Astrocyte of the spinal cord (primary cell): ENCODE measurements at regions not wholly inside any gene's neighbourhood (a gene's known extent, or its start where the extent isn't known, plus 50 kb on each side); places are given as distances from the start of the nearest gene placed in this dataset.

Source experiments
- DNase-seq: peaks from one replicate; pipeline ENCODE4 v3.0.0; 2011; ENCODE audit warnings: low read depth, low spot score
- H3K4me3 ChIP-seq: 2 replicates; pipeline ENCODE4 v1.5.1; 2011; ENCODE audit warnings: low read depth, mild to moderate bottlenecking, low read length, moderate library complexity
- in situ Hi-C: cut with HindIII; loops from 2 replicates; pipeline ENCODE4 v1.10.0; 2017; ENCODE audit warnings: low sequenced_read_pairs
- TF ChIP-seq, protein P1 (sequence below): IDR thresholded peaks from 2 replicates; pipeline ENCODE4 v1.5.1; 2012; ENCODE audit warnings: low read depth, mild to moderate bottlenecking, low read length, inconsistent platforms

DNA sequence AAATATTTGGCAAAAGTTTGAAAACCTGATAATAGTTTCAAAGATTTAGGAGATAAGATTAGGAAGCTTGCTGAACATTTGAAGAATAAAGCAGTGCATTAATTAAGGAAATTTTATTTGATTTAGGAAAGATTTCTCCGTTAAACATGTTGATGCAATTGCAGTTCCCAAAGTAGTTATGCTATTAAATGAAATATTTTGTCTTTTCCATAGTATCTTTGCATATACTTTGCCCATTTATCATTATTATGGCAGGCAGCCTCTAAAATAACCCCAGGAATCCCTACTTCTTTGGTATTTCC is 136.5 kb downstream of the MREG start:
- H3K4me3 ChIP-seq: no peak overlapping the region
- DNase-seq: no peak
- TF ChIP-seq, protein P1, sequence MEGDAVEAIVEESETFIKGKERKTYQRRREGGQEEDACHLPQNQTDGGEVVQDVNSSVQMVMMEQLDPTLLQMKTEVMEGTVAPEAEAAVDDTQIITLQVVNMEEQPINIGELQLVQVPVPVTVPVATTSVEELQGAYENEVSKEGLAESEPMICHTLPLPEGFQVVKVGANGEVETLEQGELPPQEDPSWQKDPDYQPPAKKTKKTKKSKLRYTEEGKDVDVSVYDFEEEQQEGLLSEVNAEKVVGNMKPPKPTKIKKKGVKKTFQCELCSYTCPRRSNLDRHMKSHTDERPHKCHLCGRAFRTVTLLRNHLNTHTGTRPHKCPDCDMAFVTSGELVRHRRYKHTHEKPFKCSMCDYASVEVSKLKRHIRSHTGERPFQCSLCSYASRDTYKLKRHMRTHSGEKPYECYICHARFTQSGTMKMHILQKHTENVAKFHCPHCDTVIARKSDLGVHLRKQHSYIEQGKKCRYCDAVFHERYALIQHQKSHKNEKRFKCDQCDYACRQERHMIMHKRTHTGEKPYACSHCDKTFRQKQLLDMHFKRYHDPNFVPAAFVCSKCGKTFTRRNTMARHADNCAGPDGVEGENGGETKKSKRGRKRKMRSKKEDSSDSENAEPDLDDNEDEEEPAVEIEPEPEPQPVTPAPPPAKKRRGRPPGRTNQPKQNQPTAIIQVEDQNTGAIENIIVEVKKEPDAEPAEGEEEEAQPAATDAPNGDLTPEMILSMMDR: no peak
- in situ Hi-C loops: no loop called here

DNA sequence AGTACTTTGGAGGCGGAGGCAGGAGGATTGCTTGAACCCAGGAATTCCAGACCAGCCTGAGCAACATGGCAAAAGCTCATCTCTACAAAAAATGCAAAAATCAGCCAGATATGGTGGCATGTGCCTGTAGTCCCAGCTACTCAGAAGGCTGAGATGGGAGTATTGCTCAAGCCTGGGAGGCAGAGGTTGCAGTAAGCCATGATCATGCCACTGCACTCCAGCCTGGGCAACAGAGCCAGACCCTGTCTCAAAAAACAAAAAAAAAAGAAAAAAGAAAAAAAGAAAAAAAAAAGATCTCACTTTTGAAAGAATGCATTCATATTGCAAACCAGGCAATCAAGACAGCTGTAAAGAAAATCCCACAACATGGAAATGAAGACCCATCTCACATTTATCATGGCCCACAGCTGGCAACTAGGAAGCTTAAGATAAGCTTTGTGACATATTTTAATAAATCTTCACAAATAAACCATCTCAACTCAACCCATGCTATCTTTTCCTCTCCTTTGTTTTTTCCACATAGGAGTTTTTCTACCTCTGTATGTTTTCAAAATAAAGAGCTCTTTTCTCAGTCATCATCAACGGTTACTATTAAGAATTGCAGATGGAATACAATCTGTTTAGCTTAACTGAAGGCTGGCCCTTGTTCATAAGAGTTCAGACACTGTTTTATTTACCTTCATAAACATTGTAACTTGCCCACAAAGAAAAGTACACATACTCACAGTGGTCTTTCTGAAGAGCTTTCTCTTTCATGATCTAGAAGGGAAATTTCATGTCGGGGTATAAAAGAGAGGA is 137.0 kb downstream of the MREG start:
- in situ Hi-C loops: no loop called here
- no peak overlapping the region for H3K4me3 ChIP-seq
- TF ChIP-seq, protein P1: no peak
- DNase-seq: no peak

DNA sequence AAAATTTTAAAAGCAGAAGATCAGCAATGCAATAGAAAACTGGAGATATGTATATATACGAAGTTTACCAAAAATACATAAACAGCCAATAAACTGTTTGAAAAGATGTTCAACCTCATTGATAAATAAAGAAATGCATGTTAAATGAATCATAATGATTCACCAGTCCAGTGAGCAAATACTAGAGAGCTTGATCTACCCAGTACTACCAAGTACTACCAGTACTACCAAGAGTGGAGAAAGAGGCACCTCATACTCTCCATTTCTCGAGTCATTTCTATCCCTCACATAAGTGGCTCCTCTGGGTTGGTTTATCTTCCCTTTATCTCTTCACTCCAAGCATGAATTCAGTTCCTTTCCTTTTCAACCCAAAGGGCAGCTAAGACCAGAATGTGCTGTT is 138.9 kb downstream of the MREG start:
- in situ Hi-C loops: no loop called here
- TF ChIP-seq, protein P1: no peak

DNA sequence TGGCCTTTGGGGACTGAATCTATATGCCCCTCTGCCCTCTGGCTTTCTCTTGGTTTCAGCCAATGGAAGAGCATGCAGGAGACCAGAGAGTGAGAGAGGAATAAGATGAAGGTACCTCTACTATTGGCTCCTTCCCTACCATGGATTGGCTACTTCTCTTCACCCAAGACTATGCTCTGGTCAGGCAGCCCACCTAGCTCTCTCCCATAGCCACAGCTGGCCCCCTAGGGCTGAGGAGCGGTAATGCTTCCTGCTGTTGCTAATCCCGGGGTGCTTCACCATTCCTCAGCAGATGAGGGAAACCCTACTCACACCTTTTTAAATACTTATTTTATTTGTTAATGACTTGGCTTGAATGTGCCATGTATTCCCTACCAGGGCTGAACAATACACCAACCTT is 142.4 kb downstream of the MREG start:
- in situ Hi-C loops: no loop called here
- no peak overlapping the region for H3K4me3 ChIP-seq
- no peak for DNase-seq
- TF ChIP-seq, protein P1: peak; percentile 39

More for the DNA sequence above, 138.9 kb downstream of the MREG start:
- no peak for DNase-seq
- H3K4me3 ChIP-seq: no peak overlapping the region

DNA sequence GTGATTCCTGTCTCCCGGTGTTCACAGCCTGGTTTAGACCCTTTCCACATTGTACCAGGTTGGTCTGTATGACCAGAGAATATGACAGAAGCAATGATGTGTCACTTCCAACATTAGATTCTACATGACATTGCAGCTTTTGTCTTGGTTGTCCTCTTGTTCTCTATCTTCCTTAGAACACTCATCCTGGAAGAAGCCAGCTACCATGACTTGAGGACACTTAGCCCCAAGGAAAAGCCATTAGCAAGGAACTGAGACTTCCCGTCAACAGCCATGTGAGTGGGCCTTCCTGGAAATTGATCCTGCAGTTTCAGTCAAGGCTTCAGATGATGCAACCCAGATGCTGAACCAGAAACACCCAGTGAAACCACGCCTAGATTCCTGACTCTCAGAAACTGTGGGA is 143.3 kb downstream of the MREG start:
- TF ChIP-seq, protein P1: no peak
- H3K4me3 ChIP-seq: no peak overlapping the region
- DNase-seq: peak; percentile 69
- in situ Hi-C loops: no loop called here

DNA sequence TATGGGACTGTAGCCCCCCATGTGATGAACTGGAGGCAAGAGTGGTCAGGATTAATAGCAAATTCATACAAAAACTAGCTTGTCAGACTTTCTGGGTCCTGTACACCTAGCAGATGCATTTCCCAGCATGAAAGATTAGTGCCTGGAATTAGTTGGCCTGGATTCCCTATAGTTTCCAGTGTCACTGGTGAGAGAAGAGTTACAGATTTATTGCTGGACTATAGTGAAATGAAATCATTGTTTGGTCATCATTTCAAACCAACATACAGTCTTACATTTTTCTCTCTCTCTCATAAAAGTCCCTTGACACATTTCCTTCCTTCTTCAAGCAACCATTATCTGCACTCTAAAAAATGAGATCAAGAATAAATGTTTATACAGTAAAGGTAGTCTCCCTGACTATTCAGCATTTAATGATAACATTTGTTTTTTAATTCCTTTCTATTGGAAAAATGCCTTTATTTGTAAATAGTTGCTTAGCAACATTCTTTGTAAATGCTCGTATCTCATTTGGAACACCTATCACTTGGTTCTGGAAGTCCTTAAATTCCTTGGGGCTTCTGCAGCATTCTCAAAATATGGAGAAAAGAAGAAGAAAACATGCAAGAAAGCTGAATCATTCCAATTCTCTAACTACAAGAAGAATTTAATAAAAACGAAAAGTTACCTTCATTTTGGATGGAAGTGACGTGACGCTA is 144.4 kb downstream of the MREG start:
- no peak overlapping the region for H3K4me3 ChIP-seq
- TF ChIP-seq, protein P1: no peak
- DNase-seq: no peak
- in situ Hi-C loops: no loop called here
